ENCODE measurements at regions not wholly inside any gene's neighbourhood (a gene's known extent, or its start where the extent isn't known, plus 50 kb on each side); places are given as distances from the start of the nearest gene placed in this dataset.

DNA sequence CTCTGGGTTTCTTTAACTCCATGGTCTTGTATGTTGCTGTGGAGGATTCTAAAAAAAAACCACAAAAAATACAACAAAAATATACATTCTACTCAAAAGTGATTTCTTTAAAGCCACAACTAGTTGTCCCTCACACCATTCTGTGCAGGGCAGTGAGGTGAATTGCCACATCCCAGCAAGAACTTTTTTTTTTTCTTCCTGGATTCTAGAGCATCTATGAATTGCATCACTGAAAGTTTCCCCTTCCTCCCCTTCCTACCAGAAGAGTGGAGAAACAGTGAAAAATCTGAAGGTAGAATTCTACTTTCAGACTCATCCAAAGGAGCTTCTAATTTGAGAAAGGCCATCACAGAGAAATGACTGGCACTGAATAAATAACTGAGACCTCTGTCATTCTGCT lies 395.3 kb downstream of the AEBP2 start:
- Histone ChIP-seq H4K20me1 (replicated peaks; ENCODE audit: control insufficient read depth, insufficient read depth, low read length) (no peaks in the 10 kb centered on the region), H3K4me3 (no peak overlapping the region), H3K4me1 (replicated peaks in 1 of 2; ENCODE audit: control insufficient read depth in 2 of 2, insufficient read depth in 2 of 2, low read length in 2 of 2) (no peaks in the 10 kb centered on the region), H3K36me3 (ENCODE audit: control insufficient read depth, insufficient read depth, low read length) (no peaks in the 10 kb centered on the region), H3K9me3 (replicated peaks; ENCODE audit: control insufficient read depth, insufficient read depth, low read depth, low read length) (no peaks in the 10 kb centered on the region), H3K79me2 (ENCODE audit: control insufficient read depth, insufficient read depth, low read length) (no peaks in the 10 kb centered on the region), H3K9me1 (ENCODE audit: control insufficient read depth, insufficient read depth, low read length) (no peaks in the 10 kb centered on the region), H3K4me2 (ENCODE audit: insufficient read depth, low read length) (no peak overlapping the region), H3K27ac (ENCODE audit: extremely low read depth, low read depth, low read length) (no peak overlapping the region), H2AFZ (ENCODE audit: low read depth, low read length) (no peak overlapping the region), H3K9ac (ENCODE audit: insufficient read depth in 1 of 2, low read depth in 2 of 2, low read length in 2 of 2) (no peak overlapping the region), H3K27me3 (ENCODE audit: control insufficient read depth in 2 of 2, insufficient read depth in 2 of 2, low read length in 2 of 2) (no peaks in the 10 kb centered on the region)
- no peak for DNase-seq (ENCODE audit: extremely low read depth in 1 of 4, low spot score in 3 of 4)
- ChIA-PET POLR2A (no interaction called here), CTCF (ENCODE audit: low intra/inter-chr PET ratio) (no interaction called here)
- ATAC-seq: no peak
- intact Hi-C loops (cut with micrococcal nuclease): no loop called here
- in situ Hi-C loops (cut with MboI): no loop called here
- BruUV-seq (replicated peaks): no TSS peak
- TF ChIP-seq KDM2B (CRISPR knock-in tag; IDR thresholded peaks at IDR 0.05): no peak
- FAIRE-seq: no peak

DNA sequence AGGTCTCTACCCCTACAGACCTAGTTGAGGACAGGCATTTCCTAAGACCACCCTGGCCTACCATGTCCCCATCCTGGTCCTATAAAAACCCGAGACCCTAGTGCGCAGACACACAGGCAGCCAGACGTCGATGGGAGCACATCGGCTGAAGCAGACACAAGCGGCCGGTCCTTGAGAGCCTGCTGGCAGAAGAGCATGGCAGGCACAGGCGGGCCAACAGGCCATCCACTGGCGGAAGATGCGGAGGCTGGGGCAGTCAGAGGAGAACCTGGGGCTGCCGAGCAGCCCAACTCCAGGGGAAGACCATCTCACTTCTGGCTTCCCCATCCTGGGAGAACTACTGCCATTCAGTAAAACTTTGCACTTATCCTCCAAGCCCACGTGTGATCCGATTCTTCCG lies 396.8 kb downstream of the AEBP2 start:
- TF ChIP-seq, protein P1, sequence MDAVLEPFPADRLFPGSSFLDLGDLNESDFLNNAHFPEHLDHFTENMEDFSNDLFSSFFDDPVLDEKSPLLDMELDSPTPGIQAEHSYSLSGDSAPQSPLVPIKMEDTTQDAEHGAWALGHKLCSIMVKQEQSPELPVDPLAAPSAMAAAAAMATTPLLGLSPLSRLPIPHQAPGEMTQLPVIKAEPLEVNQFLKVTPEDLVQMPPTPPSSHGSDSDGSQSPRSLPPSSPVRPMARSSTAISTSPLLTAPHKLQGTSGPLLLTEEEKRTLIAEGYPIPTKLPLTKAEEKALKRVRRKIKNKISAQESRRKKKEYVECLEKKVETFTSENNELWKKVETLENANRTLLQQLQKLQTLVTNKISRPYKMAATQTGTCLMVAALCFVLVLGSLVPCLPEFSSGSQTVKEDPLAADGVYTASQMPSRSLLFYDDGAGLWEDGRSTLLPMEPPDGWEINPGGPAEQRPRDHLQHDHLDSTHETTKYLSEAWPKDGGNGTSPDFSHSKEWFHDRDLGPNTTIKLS (IDR thresholded peaks at IDR 0.05; ENCODE audit: borderline replicate concordance, low read depth): no peak
- TF ChIP-seq SRSF7 (optimal IDR thresholded peaks at IDR 0.05; ENCODE audit: low read depth, low read length): no peak
- TF ChIP-seq, protein P2, sequence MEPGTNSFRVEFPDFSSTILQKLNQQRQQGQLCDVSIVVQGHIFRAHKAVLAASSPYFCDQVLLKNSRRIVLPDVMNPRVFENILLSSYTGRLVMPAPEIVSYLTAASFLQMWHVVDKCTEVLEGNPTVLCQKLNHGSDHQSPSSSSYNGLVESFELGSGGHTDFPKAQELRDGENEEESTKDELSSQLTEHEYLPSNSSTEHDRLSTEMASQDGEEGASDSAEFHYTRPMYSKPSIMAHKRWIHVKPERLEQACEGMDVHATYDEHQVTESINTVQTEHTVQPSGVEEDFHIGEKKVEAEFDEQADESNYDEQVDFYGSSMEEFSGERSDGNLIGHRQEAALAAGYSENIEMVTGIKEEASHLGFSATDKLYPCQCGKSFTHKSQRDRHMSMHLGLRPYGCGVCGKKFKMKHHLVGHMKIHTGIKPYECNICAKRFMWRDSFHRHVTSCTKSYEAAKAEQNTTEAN (CRISPR knock-in tag; IDR thresholded peaks at IDR 0.05): no peak
- no peak for TF ChIP-seq DIDO1 (tag; IDR thresholded peaks at IDR 0.05; ENCODE audit: low read depth)
- no peak for TF ChIP-seq LEF1 (IDR thresholded peaks at IDR 0.05)
- TF ChIP-seq, protein P3, sequence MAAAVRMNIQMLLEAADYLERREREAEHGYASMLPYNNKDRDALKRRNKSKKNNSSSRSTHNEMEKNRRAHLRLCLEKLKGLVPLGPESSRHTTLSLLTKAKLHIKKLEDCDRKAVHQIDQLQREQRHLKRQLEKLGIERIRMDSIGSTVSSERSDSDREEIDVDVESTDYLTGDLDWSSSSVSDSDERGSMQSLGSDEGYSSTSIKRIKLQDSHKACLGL (CRISPR knock-in tag; IDR thresholded peaks at IDR 0.05; ENCODE audit: borderline replicate concordance, poor library complexity, severe bottlenecking): no peak
- TF ChIP-seq HLTF (IDR thresholded peaks at IDR 0.05): no peak
- no peak for TF ChIP-seq DDX20 (tag; IDR thresholded peaks at IDR 0.05; ENCODE audit: low read depth)
- TF ChIP-seq, protein P4, sequence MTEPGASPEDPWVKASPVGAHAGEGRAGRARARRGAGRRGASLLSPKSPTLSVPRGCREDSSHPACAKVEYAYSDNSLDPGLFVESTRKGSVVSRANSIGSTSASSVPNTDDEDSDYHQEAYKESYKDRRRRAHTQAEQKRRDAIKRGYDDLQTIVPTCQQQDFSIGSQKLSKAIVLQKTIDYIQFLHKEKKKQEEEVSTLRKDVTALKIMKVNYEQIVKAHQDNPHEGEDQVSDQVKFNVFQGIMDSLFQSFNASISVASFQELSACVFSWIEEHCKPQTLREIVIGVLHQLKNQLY (CRISPR knock-in tag; conservative IDR thresholded peaks at IDR 0.05): no peak
- Histone ChIP-seq H4K20me1 (replicated peaks; ENCODE audit: control insufficient read depth, insufficient read depth, low read length) (no peaks in the 10 kb centered on the region), H3K9me3 (replicated peaks; ENCODE audit: control insufficient read depth, insufficient read depth, low read depth, low read length) (no peaks in the 10 kb centered on the region), H3K4me2 (ENCODE audit: insufficient read depth, low read length) (no peak overlapping the region), H3K4me1 (replicated peaks in 1 of 2; ENCODE audit: control insufficient read depth in 2 of 2, insufficient read depth in 2 of 2, low read length in 2 of 2) (no peaks in the 10 kb centered on the region), H3K27me3 (ENCODE audit: control insufficient read depth in 2 of 2, insufficient read depth in 2 of 2, low read length in 2 of 2) (no peaks in the 10 kb centered on the region), H3K9ac (ENCODE audit: insufficient read depth in 1 of 2, low read depth in 2 of 2, low read length in 2 of 2) (no peak overlapping the region), H3K27ac (ENCODE audit: extremely low read depth, low read depth, low read length) (no peak overlapping the region), H3K4me3 (no peak overlapping the region), H3K9me1 (ENCODE audit: control insufficient read depth, insufficient read depth, low read length) (no peaks in the 10 kb centered on the region), H3K79me2 (ENCODE audit: control insufficient read depth, insufficient read depth, low read length) (no peaks in the 10 kb centered on the region), H3K36me3 (ENCODE audit: control insufficient read depth, insufficient read depth, low read length) (no peaks in the 10 kb centered on the region), H2AFZ (ENCODE audit: low read depth, low read length) (no peak overlapping the region)
- WGBS (ENCODE audit: insufficient coverage, low coverage, missing lambda C conversion rate): 0% methylated on average over 3 of the region's 14 CpGs
- no peak for FAIRE-seq
- POLR2A ChIA-PET: no interaction called here
- no TSS peak for BruUV-seq (replicated peaks)
- in situ Hi-C loops (cut with MboI) (no loop called here), intact Hi-C loops (cut with micrococcal nuclease) (no loop called here)
- CTCF ChIA-PET (ENCODE audit: low intra/inter-chr PET ratio): no interaction called here
- no peak for ATAC-seq
- no peak for DNase-seq (ENCODE audit: extremely low read depth in 1 of 4, low spot score in 3 of 4)

Measured in K562 (cell line).